CD14-positive monocyte (primary cell): ENCODE measurements at regions not wholly inside any gene's neighbourhood (a gene's known extent, or its start where the extent isn't known, plus 50 kb on each side); places are given as distances from the start of the nearest gene placed in this dataset.

Experiments used
- DNase-seq, 3 donors: peaks; one replicate each; pipeline ENCODE4 v3.0.0-alpha.2; 2011 to 2022
- H2AFZ ChIP-seq: 2 replicates; pipeline ENCODE4 v1.6.0; 2012; ENCODE audit warnings: mild to moderate bottlenecking, low read depth, low read length, inconsistent platforms; ENCODE audit not compliant: insufficient read depth, poor library complexity, severe bottlenecking
- H3K27ac ChIP-seq, 2 donors: 1 replicate in 1 of 2; 2 replicates in 1 of 2; pipeline ENCODE4 v1.5.1; 2012 to 2013; ENCODE audit warnings: low read length in 2 of 2, control low read depth in 1 of 2, inconsistent platforms in 1 of 2, low read depth in 1 of 2, mild to moderate bottlenecking in 1 of 2
- H3K27me3 ChIP-seq, 2 donors: one replicate each; pipeline versions ENCODE4 v1.6.0 to v1.6.1; 2011 to 2013; ENCODE audit warnings: low read length in 2 of 2; ENCODE audit not compliant: control insufficient read depth in 2 of 2, insufficient read depth in 2 of 2
- H3K36me3 ChIP-seq, 2 donors: replicated peaks in 1 of 2; 1 replicate in 1 of 2; 2 replicates in 1 of 2; pipeline versions ENCODE4 v1.5.1 to v1.6.1; 2012 to 2013; ENCODE audit warnings: low read length in 2 of 2, control low read depth in 1 of 2, inconsistent platforms in 1 of 2, mild to moderate bottlenecking in 1 of 2; ENCODE audit not compliant: insufficient read depth in 2 of 2, control insufficient read depth in 1 of 2
- H3K4me1 ChIP-seq, 2 donors: 1 replicate in 1 of 2; 2 replicates in 1 of 2; pipeline versions ENCODE4 v1.5.1 to v1.6.1; 2012 to 2013; ENCODE audit warnings: low read length in 2 of 2, control low read depth in 1 of 2, inconsistent platforms in 1 of 2, mild to moderate bottlenecking in 1 of 2, moderate library complexity in 1 of 2; ENCODE audit not compliant: insufficient read depth in 2 of 2, control insufficient read depth in 1 of 2
- H3K4me2 ChIP-seq: replicated peaks from 2 replicates; pipeline ENCODE3; 2012; ENCODE audit warnings: low read length, moderate library complexity, mild to moderate bottlenecking; ENCODE audit not compliant: poor library complexity, severe bottlenecking; ENCODE audit errors: extremely low read depth
- H3K4me3 ChIP-seq, 3 experiments: fragments of 200-600 bp in 1 of 3; sonication (generic) in 1 of 3; replicated peaks in 1 of 3; 1 replicate in 2 of 3; 2 replicates in 1 of 3; pipeline ENCODE4 v1.5.1; 2011 to 2013; ENCODE audit warnings: low read length in 3 of 3, mild to moderate bottlenecking in 3 of 3, control low read depth in 2 of 3, low read depth in 2 of 3, inconsistent platforms in 1 of 3, moderate library complexity in 1 of 3
- H3K79me2 ChIP-seq: 2 replicates; pipeline ENCODE4 v1.6.0; 2012; ENCODE audit warnings: mild to moderate bottlenecking, control low read depth, inconsistent platforms, low read length, moderate library complexity; ENCODE audit not compliant: insufficient read depth
- H3K9ac ChIP-seq: 2 replicates; pipeline ENCODE4 v1.6.0; 2017; ENCODE audit warnings: low read length, mild to moderate bottlenecking; ENCODE audit not compliant: insufficient read depth, poor library complexity, severe bottlenecking
- H3K9me3 ChIP-seq, 2 donors: replicated peaks in 1 of 2; 1 replicate in 1 of 2; 2 replicates in 1 of 2; pipeline versions ENCODE4 v1.5.1 to v1.6.1; 2012 to 2013; ENCODE audit warnings: low read length in 2 of 2, control low read depth in 1 of 2; ENCODE audit not compliant: control insufficient read depth in 1 of 2, insufficient read depth in 1 of 2
- H4K20me1 ChIP-seq: 2 replicates; pipeline ENCODE4 v1.6.0; 2012; ENCODE audit warnings: mild to moderate bottlenecking, low read length, control low read depth, moderate library complexity; ENCODE audit not compliant: insufficient read depth
- H3K27ac Mint-ChIP-seq, 7 donors: one replicate each; pipeline ENCODE4 v1.8.0; 2020; ENCODE audit warnings: mild to moderate bottlenecking in 7 of 7, mixed read lengths in 7 of 7, moderate library complexity in 6 of 7, inconsistent platforms in 2 of 7
- H3K27me3 Mint-ChIP-seq, 3 donors: one replicate each; pipeline ENCODE4 v1.8.0; 2021 to 2022; ENCODE audit warnings: low read depth in 3 of 3, mild to moderate bottlenecking in 3 of 3, mixed read lengths in 3 of 3, moderate library complexity in 3 of 3, inconsistent platforms in 1 of 3
- H3K36me3 Mint-ChIP-seq, 2 donors: one replicate each; pipeline ENCODE4 v1.8.0; 2020; ENCODE audit warnings: mixed read lengths in 2 of 2, inconsistent platforms in 1 of 2, mild to moderate bottlenecking in 1 of 2
- H3K4me1 Mint-ChIP-seq: one replicate; pipeline ENCODE4 v1.8.0; 2020; ENCODE audit warnings: mild to moderate bottlenecking, mixed read lengths
- H3K4me3 Mint-ChIP-seq, 2 donors: one replicate each; pipeline ENCODE4 v1.8.0; 2020; ENCODE audit warnings: mild to moderate bottlenecking in 2 of 2, mixed read lengths in 2 of 2, moderate library complexity in 1 of 2
- H3K9me3 Mint-ChIP-seq, 7 donors: one replicate each; pipeline ENCODE4 v1.8.0; 2020 to 2022; ENCODE audit warnings: mixed read lengths in 7 of 7, mild to moderate bottlenecking in 6 of 7, moderate library complexity in 6 of 7, inconsistent platforms in 2 of 7
- CTCF ChIP-seq: fragments of 200-600 bp; IDR thresholded peaks from one replicate; pipeline ENCODE4 v1.8.0; 2022; ENCODE audit warnings: antibody characterized with exemption, mild to moderate bottlenecking
- WGBS: methylation state at CpG from one replicate; pipeline ENCODE4 v1.1.5; 2013; ENCODE audit warnings: missing lambda C conversion rate; ENCODE audit not compliant: insufficient coverage; 5-methylcytosine and 5-hydroxymethylcytosine counted together
- intact Hi-C, 2 donors: fragments of 100-400 bp; cut with micrococcal nuclease; formaldehyde crosslinking; loops; one replicate each; pipeline versions ENCODE4 v1.15.0 to v1.15.1; 2023

GRCh38 chr7:121503730-121504129 is 107.6 kb upstream of the FAM3C start:
- no peak for TF ChIP-seq CTCF
- Mint-ChIP-seq H3K27me3 (peaks cover 0 to 4% (median 0%) of the 10 kb centered on the region in 3 donors), H3K9me3 (peaks cover 9 to 34% (median 17%) of the 10 kb centered on the region in 7 donors), H3K4me3 (no peak overlapping the region), H3K27ac (no peak overlapping the region), H3K4me1 (no peaks in the 10 kb centered on the region), H3K36me3 (no peaks in the 10 kb centered on the region)
- no peaks in the 10 kb centered on the region for H3K36me3 ChIP-seq
- H3K9me3 ChIP-seq: peaks cover 10 to 29% of the 10 kb centered on the region in 2 donors
- no CpG with 5 or more reads among the region's 1 CpG for WGBS
- DNase-seq: no peak
- intact Hi-C loops: no loop called here
- no peak overlapping the region for H3K9ac ChIP-seq
- no peaks in the 10 kb centered on the region for H3K27me3 ChIP-seq
- H3K4me3 ChIP-seq: no peak overlapping the region
- H3K79me2 ChIP-seq: no peaks in the 10 kb centered on the region
- no peak overlapping the region for H2AFZ ChIP-seq
- no peak overlapping the region for H3K27ac ChIP-seq
- no peak overlapping the region for H3K4me2 ChIP-seq
- no peaks in the 10 kb centered on the region for H4K20me1 ChIP-seq
- H3K4me1 ChIP-seq: no peaks in the 10 kb centered on the region

GRCh38 chr7:121503039-121503438 is 106.9 kb upstream of the FAM3C start:
- Histone ChIP-seq H3K4me2 (no peak overlapping the region), H3K4me1 (no peaks in the 10 kb centered on the region), H3K9ac (no peak overlapping the region), H3K79me2 (no peaks in the 10 kb centered on the region), H4K20me1 (no peaks in the 10 kb centered on the region), H3K36me3 (no peaks in the 10 kb centered on the region), H2AFZ (no peak overlapping the region), H3K9me3 (peaks cover 11 to 29% of the 10 kb centered on the region in 2 donors), H3K27me3 (no peaks in the 10 kb centered on the region), H3K27ac (no peak overlapping the region), H3K4me3 (no peak overlapping the region)
- DNase-seq: no peak
- 80% methylated on average over 3 of the region's 4 CpGs for WGBS
- Mint-ChIP-seq H3K9me3 (peaks cover 8 to 34% (median 14%) of the 10 kb centered on the region in 7 donors), H3K4me1 (no peaks in the 10 kb centered on the region), H3K36me3 (no peaks in the 10 kb centered on the region), H3K27me3 (peaks cover 0 to 4% (median 0%) of the 10 kb centered on the region in 3 donors), H3K27ac (no peak overlapping the region), H3K4me3 (no peak overlapping the region)
- intact Hi-C loops: no loop called here
- no peak for TF ChIP-seq CTCF
